H7 (cell line): ENCODE measurements at regions not wholly inside any gene's neighbourhood (a gene's known extent, or its start where the extent isn't known, plus 50 kb on each side); places are given as distances from the start of the nearest gene placed in this dataset.

Experiments used
- DNase-seq: peaks from one replicate; pipeline ENCODE4 v3.0.0; 2012
- H3K27me3 ChIP-seq: 2 replicates; pipeline ENCODE4 v1.6.0; 2011; ENCODE audit warnings: mild to moderate bottlenecking, low read length; ENCODE audit not compliant: control insufficient read depth, insufficient read depth
- H3K36me3 ChIP-seq: replicated peaks from 2 replicates; pipeline ENCODE4 v1.5.1; 2011; ENCODE audit warnings: low read length; ENCODE audit not compliant: control insufficient read depth, insufficient read depth
- H3K4me3 ChIP-seq: 2 replicates; pipeline ENCODE4 v1.5.1; 2011; ENCODE audit warnings: low read depth, mild to moderate bottlenecking, control low read depth, low read length, moderate library complexity; ENCODE audit not compliant: insufficient read depth

DNA sequence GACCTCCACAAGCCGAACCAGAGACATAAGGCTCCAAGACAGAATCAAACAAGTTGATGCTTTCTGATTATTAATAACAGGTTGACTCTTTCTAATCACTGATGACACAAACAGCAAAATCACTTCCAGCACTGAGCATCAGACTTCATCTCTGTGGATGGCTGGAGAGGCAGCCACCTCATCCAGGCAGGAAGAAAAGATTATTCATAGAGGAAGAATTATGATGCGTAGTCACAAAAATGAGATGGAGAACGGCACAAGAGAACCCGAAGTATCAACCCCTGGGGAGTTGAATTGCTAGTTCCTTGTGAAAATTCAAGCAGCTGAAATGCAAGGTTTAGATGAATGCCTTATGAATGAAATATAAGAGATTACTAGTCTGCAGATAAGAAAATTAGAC lies 49.9 kb upstream of the LMCD1 start:
- H3K4me3 ChIP-seq = no peak overlapping the region
- no peak for DNase-seq
- peaks cover 4% of the 10 kb centered on the region; the same call in 1 of the 2 replicates for H3K27me3 ChIP-seq
- H3K36me3 ChIP-seq = no peaks in the 10 kb centered on the region
